Ureter (tissue), 1 donor: ENCODE measurements at regions not wholly inside any gene's neighbourhood (a gene's known extent, or its start where the extent isn't known, plus 50 kb on each side); places are given as distances from the start of the nearest gene placed in this dataset.
"Not testable (repeated sequence)": the region's sequence is repeated elsewhere in the genome, so short reads cannot be mapped to it uniquely, and the experiment has no call there.

ENCODE experiments used
- DNase-seq: peaks from one replicate; pipeline ENCODE4 v3.0.0-alpha.2; 2020; ENCODE audit warnings: low spot score
- donor health status: DM: yes; HTN: yes; CAD: no.

- DNase-seq, result not testable (repeated sequence)
Observed at GRCh38 chr7:109632890-109633289, 1063.2 kb downstream of the DNAJB9 start.

- no peak for DNase-seq
Observed at GRCh38 chr7:109635374-109635773, 1065.7 kb downstream of the DNAJB9 start.

- no peak for DNase-seq
Observed at GRCh38 chr7:109637428-109637990, 1067.8 kb downstream of the DNAJB9 start.

- DNase-seq, result no peak
Observed at GRCh38 chr7:109638321-109638720, 1068.6 kb downstream of the DNAJB9 start.

- no peak for DNase-seq
Observed at GRCh38 chr7:109639561-109639960, 1069.9 kb downstream of the DNAJB9 start.

- no peak for DNase-seq
Observed at GRCh38 chr7:109641445-109641844, 1071.8 kb downstream of the DNAJB9 start.

- no peak for DNase-seq
Observed at GRCh38 chr7:109646124-109646523, 1076.5 kb downstream of the DNAJB9 start.

GRCh38 chr7:109646594-109646993 lies 1076.9 kb downstream of the DNAJB9 start:
- DNase-seq, result not testable (repeated sequence)

- DNase-seq, result not testable (repeated sequence)
Observed at GRCh38 chr7:109647263-109647662, 1077.6 kb downstream of the DNAJB9 start.

- DNase-seq, result no peak
Observed at GRCh38 chr7:109659261-109659660, 1089.6 kb downstream of the DNAJB9 start.

GRCh38 chr7:109660401-109660800 lies 1090.7 kb downstream of the DNAJB9 start:
- DNase-seq, result no peak

- DNase-seq, result no peak
Observed at GRCh38 chr7:109663806-109664205, 1094.1 kb downstream of the DNAJB9 start.

GRCh38 chr7:109687269-109687668 lies 1117.6 kb downstream of the DNAJB9 start:
- DNase-seq, result not testable (repeated sequence)

GRCh38 chr7:109692613-109693012 lies 1122.9 kb downstream of the DNAJB9 start:
- DNase-seq, result not testable (repeated sequence)

- no peak for DNase-seq
Observed at GRCh38 chr7:109694149-109695071, 1124.7 kb downstream of the DNAJB9 start.

- no peak for DNase-seq
Observed at GRCh38 chr7:109695419-109695818, 1125.7 kb downstream of the DNAJB9 start.

GRCh38 chr7:109696723-109697122 lies 1127.0 kb downstream of the DNAJB9 start:
- no peak for DNase-seq

GRCh38 chr7:109699661-109700060 lies 1130.0 kb downstream of the DNAJB9 start:
- no peak for DNase-seq

GRCh38 chr7:109713366-109713765 lies 1143.7 kb downstream of the DNAJB9 start:
- DNase-seq, result no peak

- DNase-seq, result not testable (repeated sequence)
Observed at GRCh38 chr7:109719359-109719758, 1149.7 kb downstream of the DNAJB9 start.

- no peak for DNase-seq
Observed at GRCh38 chr7:109734601-109735000, 1164.9 kb downstream of the DNAJB9 start.

GRCh38 chr7:109735881-109736280 lies 1166.2 kb downstream of the DNAJB9 start:
- no peak for DNase-seq
